ENCODE measurements at regions not wholly inside any gene's neighbourhood (a gene's known extent, or its start where the extent isn't known, plus 50 kb on each side); places are given as distances from the start of the nearest gene placed in this dataset.

GRCh38 chr18:10113121-10114022 is 199.6 kb downstream of the VAPA start:
- Histone ChIP-seq H3K27me3 (ENCODE audit: control insufficient read depth in 2 of 2, insufficient read depth in 2 of 2, low read length in 2 of 2) (no peaks in the 10 kb centered on the region), H3K27ac (ENCODE audit: low read depth, low read length) (no peak overlapping the region), H3K4me1 (ENCODE audit: control insufficient read depth in 2 of 2, insufficient read depth in 2 of 2, low read length in 2 of 2) (no peaks in the 10 kb centered on the region), H3K9me3 (ENCODE audit: control insufficient read depth in 2 of 3, low read length in 3 of 3) (no peaks in the 10 kb centered on the region), H3K36me3 (ENCODE audit: control insufficient read depth in 2 of 3, insufficient read depth in 3 of 3, low read length in 3 of 3) (no peaks in the 10 kb centered on the region), H3K4me3 (ENCODE audit: low read length) (no peak overlapping the region)
- intact Hi-C loops (cut with micrococcal nuclease) = no loop called here
- ChIA-PET POLR2A (no interaction called here), CTCF (no interaction called here)
- Mint-ChIP-seq H3K4me1 (peaks cover 0 to 3% (median 0%) of the 10 kb centered on the region in 7 donors), H3K4me3 (no peak overlapping the region), H3K36me3 (no peaks in the 10 kb centered on the region), H3K9me3 (peaks cover 0 to 9% (median 2%) of the 10 kb centered on the region in 11 donors), H3K27ac (no peak overlapping the region), H3K27me3 (peaks cover 0 to 30% (median 26%) of the 10 kb centered on the region in 5 donors)
- ATAC-seq = no peak
- DNase-seq = no peak

- POLR2A ChIA-PET = no interaction called here
- H3K4me1 ChIP-seq (ENCODE audit: control insufficient read depth in 2 of 2, insufficient read depth in 2 of 2, low read length in 2 of 2) = no peaks in the 10 kb centered on the region
- peaks cover 0 to 29% (median 22%) of the 10 kb centered on the region in 5 donors for H3K27me3 Mint-ChIP-seq
These were observed 201.1 kb downstream of the VAPA start for GRCh38 chr18:10114717-10115463.

GRCh38 chr18:10116574-10116973 is 202.8 kb downstream of the VAPA start:
- ChIA-PET CTCF (no interaction called here), POLR2A (no interaction called here)
- Mint-ChIP-seq H3K4me3 (no peak overlapping the region), H3K4me1 (peaks cover 0 to 3% (median 0%) of the 10 kb centered on the region in 7 donors), H3K36me3 (no peaks in the 10 kb centered on the region), H3K27me3 (peaks cover 0 to 20% (median 14%) of the 10 kb centered on the region in 5 donors), H3K27ac (no peak overlapping the region), H3K9me3 (peaks cover 0 to 9% (median 5%) of the 10 kb centered on the region in 11 donors)
- Histone ChIP-seq H3K4me3 (ENCODE audit: low read length) (no peak overlapping the region), H3K9me3 (ENCODE audit: control insufficient read depth in 2 of 3, low read length in 3 of 3) (no peaks in the 10 kb centered on the region), H3K27ac (ENCODE audit: low read depth, low read length) (no peak overlapping the region), H3K4me1 (ENCODE audit: control insufficient read depth in 2 of 2, insufficient read depth in 2 of 2, low read length in 2 of 2) (no peaks in the 10 kb centered on the region), H3K36me3 (ENCODE audit: control insufficient read depth in 2 of 3, insufficient read depth in 3 of 3, low read length in 3 of 3) (no peaks in the 10 kb centered on the region), H3K27me3 (ENCODE audit: control insufficient read depth in 2 of 2, insufficient read depth in 2 of 2, low read length in 2 of 2) (no peaks in the 10 kb centered on the region)
- DNase-seq (no peak), ATAC-seq (no peak)
- intact Hi-C loops (cut with micrococcal nuclease) = no loop called here

More at GRCh38 chr18:10114717-10115463, 201.1 kb downstream of the VAPA start:
- H3K27ac Mint-ChIP-seq = no peak overlapping the region
- H3K27me3 ChIP-seq (ENCODE audit: control insufficient read depth in 2 of 2, insufficient read depth in 2 of 2, low read length in 2 of 2) = no peaks in the 10 kb centered on the region
- ATAC-seq = no peak
- H3K27ac ChIP-seq (ENCODE audit: low read depth, low read length) = no peak overlapping the region
- CTCF ChIA-PET = no interaction called here
- H3K4me3 ChIP-seq (ENCODE audit: low read length) = no peak overlapping the region
- H3K36me3 ChIP-seq (ENCODE audit: control insufficient read depth in 2 of 3, insufficient read depth in 3 of 3, low read length in 3 of 3) = no peaks in the 10 kb centered on the region
- no peak overlapping the region for H3K4me3 Mint-ChIP-seq
- peaks cover 0 to 3% (median 0%) of the 10 kb centered on the region in 7 donors for H3K4me1 Mint-ChIP-seq
- H3K9me3 ChIP-seq (ENCODE audit: control insufficient read depth in 2 of 3, low read length in 3 of 3) = no peaks in the 10 kb centered on the region
- intact Hi-C loops (cut with micrococcal nuclease) = no loop called here
- no peaks in the 10 kb centered on the region for H3K36me3 Mint-ChIP-seq
- peaks cover 0 to 10% (median 4%) of the 10 kb centered on the region in 11 donors for H3K9me3 Mint-ChIP-seq
- no peak for DNase-seq

GRCh38 chr18:10119528-10119927 is 205.7 kb downstream of the VAPA start:
- intact Hi-C loops (cut with micrococcal nuclease) = no loop called here
- no peak overlapping the region for H3K4me3 ChIP-seq (ENCODE audit: low read length)
- Mint-ChIP-seq H3K4me3 (no peak overlapping the region), H3K27ac (no peak overlapping the region), H3K4me1 (peaks cover 0 to 17% (median 0%) of the 10 kb centered on the region in 7 donors), H3K9me3 (peaks cover 0 to 9% (median 5%) of the 10 kb centered on the region in 11 donors), H3K36me3 (no peaks in the 10 kb centered on the region), H3K27me3 (peaks cover 0 to 14% (median 8%) of the 10 kb centered on the region in 5 donors)
- no peak for ATAC-seq
- H3K27ac ChIP-seq (ENCODE audit: low read depth, low read length) = no peak overlapping the region
- POLR2A ChIA-PET = no interaction called here
- CTCF ChIA-PET = no interaction called here
- H3K27me3 ChIP-seq (ENCODE audit: control insufficient read depth in 2 of 2, insufficient read depth in 2 of 2, low read length in 2 of 2) = no peaks in the 10 kb centered on the region
- H3K4me1 ChIP-seq (ENCODE audit: control insufficient read depth in 2 of 2, insufficient read depth in 2 of 2, low read length in 2 of 2) = no peaks in the 10 kb centered on the region
- no peak for DNase-seq
- no peaks in the 10 kb centered on the region for H3K36me3 ChIP-seq (ENCODE audit: control insufficient read depth in 2 of 3, insufficient read depth in 3 of 3, low read length in 3 of 3)
- no peaks in the 10 kb centered on the region for H3K9me3 ChIP-seq (ENCODE audit: control insufficient read depth in 2 of 3, low read length in 3 of 3)

GRCh38 chr18:10119991-10120390 is 206.2 kb downstream of the VAPA start:
- H3K27me3 Mint-ChIP-seq = peaks cover 0 to 14% (median 8%) of the 10 kb centered on the region in 5 donors
- H3K4me1 Mint-ChIP-seq = peaks cover 0 to 17% (median 0%) of the 10 kb centered on the region in 7 donors
- no peak for ATAC-seq

GRCh38 chr18:10120622-10121021 is 206.8 kb downstream of the VAPA start:
- Histone ChIP-seq H3K36me3 (ENCODE audit: control insufficient read depth in 2 of 3, insufficient read depth in 3 of 3, low read length in 3 of 3) (no peaks in the 10 kb centered on the region), H3K4me3 (ENCODE audit: low read length) (no peak overlapping the region), H3K27ac (ENCODE audit: low read depth, low read length) (no peak overlapping the region), H3K27me3 (ENCODE audit: control insufficient read depth in 2 of 2, insufficient read depth in 2 of 2, low read length in 2 of 2) (no peaks in the 10 kb centered on the region), H3K9me3 (ENCODE audit: control insufficient read depth in 2 of 3, low read length in 3 of 3) (no peaks in the 10 kb centered on the region), H3K4me1 (ENCODE audit: control insufficient read depth in 2 of 2, insufficient read depth in 2 of 2, low read length in 2 of 2) (no peaks in the 10 kb centered on the region)
- POLR2A ChIA-PET = no interaction called here
- Mint-ChIP-seq H3K9me3 (peaks cover 0 to 9% (median 5%) of the 10 kb centered on the region in 11 donors), H3K27me3 (peaks cover 0 to 14% (median 6%) of the 10 kb centered on the region in 5 donors), H3K27ac (no peak overlapping the region), H3K4me3 (no peak overlapping the region), H3K36me3 (no peaks in the 10 kb centered on the region), H3K4me1 (peaks cover 0 to 22% (median 0%) of the 10 kb centered on the region in 7 donors)
- intact Hi-C loops (cut with micrococcal nuclease) = loop anchor here in 1 of 2 donors (10.0 kb wide), 1 partner anchor 404 kb away; the partner anchor contains the start of gene NAPG
- ATAC-seq = no peak
- CTCF ChIA-PET = no interaction called here
- DNase-seq = no peak

More at GRCh38 chr18:10119991-10120390, 206.2 kb downstream of the VAPA start:
- H3K27me3 ChIP-seq (ENCODE audit: control insufficient read depth in 2 of 2, insufficient read depth in 2 of 2, low read length in 2 of 2) = no peaks in the 10 kb centered on the region
- H3K36me3 ChIP-seq (ENCODE audit: control insufficient read depth in 2 of 3, insufficient read depth in 3 of 3, low read length in 3 of 3) = no peaks in the 10 kb centered on the region
- DNase-seq = no peak
- no peak overlapping the region for H3K4me3 ChIP-seq (ENCODE audit: low read length)
- Mint-ChIP-seq H3K36me3 (no peaks in the 10 kb centered on the region), H3K27ac (no peak overlapping the region), H3K4me3 (no peak overlapping the region), H3K9me3 (peaks cover 0 to 9% (median 5%) of the 10 kb centered on the region in 11 donors)
- H3K27ac ChIP-seq (ENCODE audit: low read depth, low read length) = no peak overlapping the region
- intact Hi-C loops (cut with micrococcal nuclease) = loop anchor here in 1 of 2 donors (10.0 kb wide), 1 partner anchor 405 kb away; the partner anchor contains the start of gene NAPG
- no peaks in the 10 kb centered on the region for H3K9me3 ChIP-seq (ENCODE audit: control insufficient read depth in 2 of 3, low read length in 3 of 3)
- POLR2A ChIA-PET = no interaction called here
- no peaks in the 10 kb centered on the region for H3K4me1 ChIP-seq (ENCODE audit: control insufficient read depth in 2 of 2, insufficient read depth in 2 of 2, low read length in 2 of 2)
- CTCF ChIA-PET = no interaction called here

Measured in naive thymus-derived CD4-positive, alpha-beta T cell (primary cell).